Naive B cell (primary cell): ENCODE measurements at regions not wholly inside any gene's neighbourhood (a gene's known extent, or its start where the extent isn't known, plus 50 kb on each side); places are given as distances from the start of the nearest gene placed in this dataset.
"Not testable (repeated sequence)": the region's sequence is repeated elsewhere in the genome, so short reads cannot be mapped to it uniquely, and the experiment has no call there.

Experiments
- ATAC-seq, 2 donors: fragments of 150-1000 bp; cut with Tn5 transposase; 2 replicates each; pipeline ENCODE4 v1.10.0; 2021; ENCODE audit warnings: low read depth in 2 of 2, mild to moderate bottlenecking in 2 of 2, moderate library complexity in 2 of 2
- DNase-seq: peaks from one replicate; pipeline ENCODE4 v3.0.0; 2022
- H3K27ac Mint-ChIP-seq, 6 donors: one replicate each; pipeline ENCODE4 v1.8.0; 2020 to 2022; ENCODE audit warnings: mild to moderate bottlenecking in 6 of 6, mixed read lengths in 6 of 6, moderate library complexity in 5 of 6, inconsistent platforms in 2 of 6
- H3K27me3 Mint-ChIP-seq, 3 donors: one replicate each; pipeline ENCODE4 v1.8.0; 2021 to 2022; ENCODE audit warnings: mixed read lengths in 3 of 3, mild to moderate bottlenecking in 1 of 3
- H3K36me3 Mint-ChIP-seq, 2 donors: one replicate each; pipeline ENCODE4 v1.8.0; 2020 to 2022; ENCODE audit warnings: mixed read lengths in 2 of 2, inconsistent platforms in 1 of 2, mild to moderate bottlenecking in 1 of 2
- H3K4me1 Mint-ChIP-seq, 3 donors: one replicate each; pipeline ENCODE4 v1.8.0; 2020 to 2022; ENCODE audit warnings: mixed read lengths in 3 of 3, inconsistent platforms in 1 of 3, mild to moderate bottlenecking in 1 of 3, moderate library complexity in 1 of 3
- H3K4me3 Mint-ChIP-seq, 8 donors: one replicate each; pipeline ENCODE4 v1.8.0; 2020 to 2022; ENCODE audit warnings: mild to moderate bottlenecking in 8 of 8, mixed read lengths in 8 of 8, moderate library complexity in 8 of 8, inconsistent platforms in 2 of 8
- H3K9me3 Mint-ChIP-seq, 7 donors: one replicate each; pipeline ENCODE4 v1.8.0; 2020 to 2022; ENCODE audit warnings: mixed read lengths in 7 of 7, mild to moderate bottlenecking in 5 of 7, inconsistent platforms in 2 of 7, moderate library complexity in 1 of 7

GRCh38 chr6:137283940-137284810 lies 65.0 kb upstream of the IFNGR1 start:
- Mint-ChIP-seq H3K36me3 (no peaks in the 10 kb centered on the region), H3K27me3 (no peaks in the 10 kb centered on the region), H3K9me3 (no peaks in the 10 kb centered on the region), H3K4me3 (peak overlapping the region in 6 of 8 donors; percentile 1 to 37 (median 32)), H3K27ac (peak overlapping the region in 4 of 6 donors; percentile 2 to 68 (median 10)), H3K4me1 (peaks cover 39 to 54% (median 50%) of the 10 kb centered on the region in 3 donors)
- ATAC-seq (no peak), DNase-seq (no peak)

DNA sequence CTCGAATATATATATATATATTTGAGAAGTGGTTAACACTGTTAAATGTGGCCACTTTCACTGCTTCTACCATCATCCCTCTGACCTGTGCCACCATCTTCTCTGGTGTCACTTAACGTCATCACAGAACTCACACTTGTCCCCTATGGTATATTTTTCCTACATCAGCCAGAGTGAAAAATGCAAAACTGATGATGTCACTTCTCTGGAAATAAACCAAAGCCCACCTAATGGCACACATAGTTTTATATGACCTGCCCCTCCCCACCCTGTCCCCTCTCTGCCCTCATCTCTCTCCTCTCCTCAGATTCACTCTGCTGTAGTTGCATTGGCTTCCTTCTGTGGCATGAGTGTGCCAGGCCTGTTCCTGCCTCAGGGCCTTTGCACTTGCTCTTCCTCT lies 63.9 kb upstream of the IFNGR1 start:
- Mint-ChIP-seq H3K9me3 (no peaks in the 10 kb centered on the region), H3K27ac (peak overlapping the region in 1 of 6 donors; percentile 74), H3K36me3 (no peaks in the 10 kb centered on the region), H3K4me3 (peak overlapping the region in 3 of 8 donors; percentile 12 to 80 (median 23)), H3K4me1 (peaks cover 43 to 63% (median 56%) of the 10 kb centered on the region in 3 donors), H3K27me3 (no peaks in the 10 kb centered on the region)
- ATAC-seq (no peak), DNase-seq (no peak)

- ATAC-seq (peak; percentile 88), DNase-seq (peak; percentile 26)
- no peaks in the 10 kb centered on the region for H3K36me3 Mint-ChIP-seq
- no peaks in the 10 kb centered on the region for H3K9me3 Mint-ChIP-seq
- H3K27me3 Mint-ChIP-seq: no peaks in the 10 kb centered on the region
- H3K27ac Mint-ChIP-seq: peak overlapping the region in 5 of 6 donors; percentile 16 to 91 (median 46)
- peak overlapping the region in 6 of 8 donors; percentile 39 to 87 (median 62) for H3K4me3 Mint-ChIP-seq
- H3K4me1 Mint-ChIP-seq: peaks cover 43 to 63% (median 56%) of the 10 kb centered on the region in 3 donors
Observed at GRCh38 chr6:137282254-137282653, 63.1 kb upstream of the IFNGR1 start.

DNA sequence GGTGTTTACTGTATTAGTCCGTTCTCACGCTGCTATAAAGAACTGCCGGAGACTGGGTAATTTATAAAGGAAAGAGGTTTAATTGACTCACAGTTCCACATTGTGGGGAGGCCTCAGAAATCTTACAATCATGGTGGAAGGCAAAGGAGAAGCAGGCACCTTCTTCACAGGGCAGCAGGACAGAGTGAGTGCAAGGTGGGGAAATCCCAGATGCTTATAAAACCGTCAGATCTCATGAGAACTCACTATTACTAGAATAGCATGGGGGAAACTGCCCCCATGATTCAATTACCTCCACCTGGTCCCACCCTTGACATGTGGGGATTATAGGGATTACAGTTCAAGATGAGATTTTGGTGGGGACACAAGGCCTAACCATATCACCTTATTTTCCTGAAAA lies 60.1 kb upstream of the IFNGR1 start:
- DNase-seq (peak; percentile 21), ATAC-seq (peak; percentile 60 to 70)
- Mint-ChIP-seq H3K27ac (peak overlapping the region in 5 of 6 donors; percentile 6 to 83 (median 65)), H3K4me3 (peak overlapping the region in 3 of 8 donors; percentile 14 to 58 (median 52)), H3K4me1 (peaks cover 35 to 55% (median 54%) of the 10 kb centered on the region in 3 donors)
- not testable (repeated sequence) for H3K9me3 Mint-ChIP-seq, H3K27me3 Mint-ChIP-seq, H3K36me3 Mint-ChIP-seq

GRCh38 chr6:137277971-137278637 lies 58.9 kb upstream of the IFNGR1 start:
- no peak for ATAC-seq
- Mint-ChIP-seq H3K9me3 (no peaks in the 10 kb centered on the region), H3K27me3 (no peaks in the 10 kb centered on the region), H3K27ac (peak overlapping the region in 2 of 6 donors; percentile 33 to 61), H3K4me1 (peaks cover 26 to 43% (median 42%) of the 10 kb centered on the region in 3 donors), H3K4me3 (peak overlapping the region in 1 of 8 donors; percentile 52), H3K36me3 (no peaks in the 10 kb centered on the region)
- no peak for DNase-seq

DNA sequence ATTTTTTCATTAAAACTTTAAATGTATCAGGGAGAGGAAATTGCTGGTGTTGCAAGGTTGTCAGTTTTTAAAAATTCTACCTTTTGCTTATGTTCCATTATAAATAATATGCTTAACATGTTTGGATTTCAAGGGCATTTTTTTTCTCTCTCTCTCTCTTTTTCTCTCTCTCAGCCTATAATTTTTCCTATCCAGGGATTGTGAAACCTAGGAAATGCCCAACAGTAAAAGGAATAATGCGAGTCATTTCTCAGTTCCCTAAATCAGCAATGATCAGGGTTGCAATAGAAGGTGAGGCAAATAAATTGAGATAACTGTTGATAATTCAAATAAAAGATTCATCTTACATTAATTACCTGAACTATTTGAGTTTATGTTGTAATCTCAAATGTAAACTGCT lies 53.2 kb upstream of the IFNGR1 start:
- H3K4me1 Mint-ChIP-seq: peaks cover 18 to 23% (median 20%) of the 10 kb centered on the region in 3 donors
- no peak for ATAC-seq
- no peak overlapping the region for H3K4me3 Mint-ChIP-seq
- H3K9me3 Mint-ChIP-seq: peaks cover 0 to 3% (median 0%) of the 10 kb centered on the region in 7 donors
- H3K27ac Mint-ChIP-seq: no peak overlapping the region
- no peak for DNase-seq
- no peaks in the 10 kb centered on the region for H3K27me3 Mint-ChIP-seq
- H3K36me3 Mint-ChIP-seq: no peaks in the 10 kb centered on the region

DNA sequence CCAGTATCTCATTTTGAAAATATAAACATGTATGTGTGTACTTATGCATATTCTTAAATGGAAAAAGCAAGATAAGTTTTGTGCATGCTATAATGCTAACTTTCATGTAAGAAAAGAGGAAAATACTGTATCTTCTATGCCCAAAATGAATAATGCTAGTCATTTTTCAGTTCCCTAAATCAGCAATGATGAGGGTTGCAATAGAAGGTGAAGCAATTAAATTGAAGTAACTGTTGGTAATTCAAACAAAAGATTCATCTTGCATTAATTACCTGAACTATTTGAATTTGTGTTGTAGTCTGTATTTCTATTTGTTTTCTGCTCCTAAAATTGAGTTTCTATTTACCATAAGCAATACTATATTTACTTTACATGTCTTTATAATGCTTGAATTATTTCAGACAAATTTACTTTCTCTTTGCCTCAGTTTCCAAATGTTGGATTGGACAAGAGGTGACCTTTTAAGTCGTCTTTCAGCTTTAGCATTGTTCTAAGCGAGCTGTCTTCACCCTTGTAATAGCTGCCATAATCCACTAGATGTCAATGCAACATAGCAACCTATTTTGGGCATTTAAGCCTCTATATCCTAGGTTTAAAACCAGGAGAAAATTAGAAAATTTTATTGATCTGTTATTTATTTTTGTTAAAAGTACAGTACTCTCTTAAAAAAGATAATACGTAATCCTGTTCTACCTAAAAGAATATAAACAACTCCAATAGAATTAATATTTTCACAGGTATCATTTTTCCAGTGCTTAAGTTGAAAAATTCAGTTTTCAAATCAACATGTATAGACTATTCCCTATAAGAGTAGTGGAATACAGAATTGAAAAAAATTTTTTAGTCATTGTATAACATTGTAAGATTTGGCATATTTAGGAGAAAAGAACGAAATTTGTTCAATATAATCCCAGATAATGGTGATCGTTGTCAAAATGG lies 52.3 kb upstream of the IFNGR1 start:
- H3K27ac Mint-ChIP-seq: peak overlapping the region in 1 of 6 donors; percentile 58
- no peaks in the 10 kb centered on the region for H3K36me3 Mint-ChIP-seq
- H3K27me3 Mint-ChIP-seq: no peaks in the 10 kb centered on the region
- H3K4me1 Mint-ChIP-seq: peaks cover 18 to 27% (median 26%) of the 10 kb centered on the region in 3 donors
- DNase-seq: peak; percentile 28
- ATAC-seq: peak; percentile 49 to 69
- peaks cover 0 to 3% (median 0%) of the 10 kb centered on the region in 7 donors for H3K9me3 Mint-ChIP-seq
- no peak overlapping the region for H3K4me3 Mint-ChIP-seq

DNA sequence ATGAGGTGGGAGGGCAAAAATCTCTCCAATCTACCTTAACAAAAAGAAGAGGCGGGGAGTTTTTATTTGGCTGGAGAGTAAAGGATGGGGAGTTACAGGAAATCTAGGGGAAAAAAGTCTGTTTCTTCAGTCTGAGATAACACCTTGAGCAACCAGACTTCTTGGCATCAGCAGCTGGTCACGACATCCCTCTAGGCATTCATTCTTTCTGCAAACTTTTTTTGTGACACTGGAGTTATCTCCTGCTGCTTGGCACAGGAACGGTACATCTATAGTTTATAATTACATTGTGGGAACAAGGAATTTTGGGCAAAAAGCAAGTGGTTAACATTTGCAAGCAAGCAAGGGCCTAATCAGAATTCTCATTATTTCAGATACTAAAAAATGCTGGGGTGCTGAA lies 50.6 kb upstream of the IFNGR1 start:
- Mint-ChIP-seq H3K4me1 (peaks cover 18 to 27% (median 26%) of the 10 kb centered on the region in 3 donors), H3K27ac (peak overlapping the region in 1 of 6 donors; percentile 52), H3K9me3 (peaks cover 0 to 3% (median 1%) of the 10 kb centered on the region in 7 donors), H3K36me3 (no peaks in the 10 kb centered on the region), H3K27me3 (no peaks in the 10 kb centered on the region), H3K4me3 (no peak overlapping the region)
- DNase-seq (no peak), ATAC-seq (no peak)

DNA sequence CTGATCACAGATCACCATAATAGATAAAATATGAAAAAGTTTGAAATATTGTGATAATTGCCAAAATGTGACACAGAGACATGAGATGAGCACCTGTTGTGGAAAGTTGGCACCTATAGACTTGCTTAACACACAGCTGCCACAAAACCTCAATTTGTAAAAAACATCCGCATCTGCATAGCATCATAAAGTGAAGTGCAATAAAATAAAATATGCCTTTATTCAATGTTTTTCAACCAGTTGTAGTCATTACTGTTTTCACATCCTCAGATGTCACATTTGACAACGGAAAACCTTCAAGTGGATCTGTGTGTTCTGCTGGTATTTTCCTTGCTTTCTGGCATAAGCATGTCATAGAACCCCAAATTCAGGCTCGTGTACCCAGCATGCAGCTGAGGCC lies 50.2 kb upstream of the IFNGR1 start:
- H3K9me3 Mint-ChIP-seq: peaks cover 0 to 4% (median 2%) of the 10 kb centered on the region in 7 donors
- ATAC-seq (no peak), DNase-seq (no peak)
- no peaks in the 10 kb centered on the region for H3K27me3 Mint-ChIP-seq
- no peaks in the 10 kb centered on the region for H3K36me3 Mint-ChIP-seq
- H3K4me1 Mint-ChIP-seq: peaks cover 18 to 27% (median 26%) of the 10 kb centered on the region in 3 donors
- H3K27ac Mint-ChIP-seq: peak overlapping the region in 2 of 6 donors; percentile 2 to 52
- H3K4me3 Mint-ChIP-seq: no peak overlapping the region
